Mammary epithelial cell (primary cell): ENCODE measurements at regions not wholly inside any gene's neighbourhood (a gene's known extent, or its start where the extent isn't known, plus 50 kb on each side); places are given as distances from the start of the nearest gene placed in this dataset.

ENCODE experiments used
- CTCF ChIP-seq, 2 donors: IDR thresholded peaks in 1 of 2; conservative IDR thresholded peaks in 1 of 2; 2 replicates each; pipeline ENCODE4 v1.5.1; 2011 to 2012; ENCODE audit warnings: inconsistent platforms in 2 of 2, low read length in 2 of 2, mild to moderate bottlenecking in 2 of 2, control low read depth in 1 of 2, low read depth in 1 of 2; ENCODE audit not compliant: insufficient read depth in 1 of 2; ENCODE audit errors: extremely low read depth in 1 of 2
- EZH2 ChIP-seq: IDR thresholded peaks from 2 replicates; pipeline ENCODE4 v1.6.1; 2012; ENCODE audit warnings: low read length, inconsistent platforms, borderline replicate concordance

DNA sequence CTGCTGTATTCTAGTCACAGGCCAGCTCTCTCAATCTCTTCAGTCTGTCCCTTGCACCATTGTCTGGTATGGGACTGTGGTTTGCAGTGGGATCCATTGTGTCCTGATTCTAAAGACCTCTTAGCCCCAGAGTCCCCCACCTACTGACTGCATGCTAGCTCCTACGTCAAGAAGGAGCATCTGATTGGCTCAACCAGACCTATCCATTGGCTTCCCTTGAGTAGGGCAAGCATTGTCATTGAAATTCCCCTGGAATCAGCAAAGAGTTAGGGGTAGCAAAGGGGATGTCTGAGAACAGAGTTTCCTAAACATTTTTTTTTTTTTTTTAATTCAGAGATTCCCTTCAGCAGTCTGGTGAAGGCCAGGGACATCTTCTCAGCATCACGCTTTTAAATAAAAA, 175.3 kb upstream of the MPHOSPH6 start:
- TF ChIP-seq CTCF (conservative IDR thresholded peaks at IDR 0.05 in 1 of 2, IDR thresholded peaks at IDR 0.05 in 1 of 2; ENCODE audit: extremely low read depth in 1 of 2, insufficient read depth in 1 of 2, low read depth in 1 of 2, low read length in 2 of 2) (no peak), EZH2 (no peak)
